Keratinocyte (primary cell): ENCODE measurements at regions not wholly inside any gene's neighbourhood (a gene's known extent, or its start where the extent isn't known, plus 50 kb on each side); places are given as distances from the start of the nearest gene placed in this dataset.
"Not testable (repeated sequence)": the region's sequence is repeated elsewhere in the genome, so short reads cannot be mapped to it uniquely, and the experiment has no call there.

Experiments
- CTCF ChIP-seq, 3 experiments: IDR thresholded peaks in 1 of 3; conservative IDR thresholded peaks in 1 of 3; optimal IDR thresholded peaks in 1 of 3; 2 replicates in 2 of 3; 3 replicates in 1 of 3; pipeline versions ENCODE3 to v1.5.1; 2011; ENCODE audit warnings: low read length in 3 of 3, mild to moderate bottlenecking in 3 of 3, moderate library complexity in 2 of 3, control low read depth in 1 of 3, inconsistent platforms in 1 of 3; ENCODE audit not compliant: insufficient read depth in 2 of 3; ENCODE audit errors: extremely low read depth in 1 of 3
- EZH2 ChIP-seq: IDR thresholded peaks from one replicate; pipeline ENCODE4 v1.6.1; 2012; ENCODE audit warnings: inconsistent platforms, mild to moderate bottlenecking, low read length, moderate library complexity

- not testable (repeated sequence) for TF ChIP-seq EZH2; CTCF (optimal IDR thresholded peaks at IDR 0.05 in 1 of 3, IDR thresholded peaks at IDR 0.05 in 1 of 3, conservative IDR thresholded peaks at IDR 0.05 in 1 of 3; ENCODE audit: extremely low read depth in 1 of 3, insufficient read depth in 2 of 3, low read length in 3 of 3)
These were observed 63.5 kb downstream of the TMEM121 start for GRCh38 chr14:105589926-105590185.
